Stimulated activated CD4-positive, alpha-beta T cell treated with anti-CD3 and anti-CD28 coated beads, TNF-alpha, amount 100 ng/mL, for 24 hours (primary cell): ENCODE measurements at regions not wholly inside any gene's neighbourhood (a gene's known extent, or its start where the extent isn't known, plus 50 kb on each side); places are given as distances from the start of the nearest gene placed in this dataset.
"Not testable (repeated sequence)": the region's sequence is repeated elsewhere in the genome, so short reads cannot be mapped to it uniquely, and the experiment has no call there.

Source experiments
- DNase-seq, 3 experiments: peaks; one replicate each; pipeline ENCODE4 v3.0.0-alpha.2; 2020; ENCODE audit warnings: low read depth in 3 of 3

GRCh38 chr7:356691-357462, 66.9 kb downstream of the FOXL3 start:
- no peak for DNase-seq

- DNase-seq = no peak
These were observed 67.7 kb downstream of the FOXL3 start for GRCh38 chr7:357531-358209.

DNA sequence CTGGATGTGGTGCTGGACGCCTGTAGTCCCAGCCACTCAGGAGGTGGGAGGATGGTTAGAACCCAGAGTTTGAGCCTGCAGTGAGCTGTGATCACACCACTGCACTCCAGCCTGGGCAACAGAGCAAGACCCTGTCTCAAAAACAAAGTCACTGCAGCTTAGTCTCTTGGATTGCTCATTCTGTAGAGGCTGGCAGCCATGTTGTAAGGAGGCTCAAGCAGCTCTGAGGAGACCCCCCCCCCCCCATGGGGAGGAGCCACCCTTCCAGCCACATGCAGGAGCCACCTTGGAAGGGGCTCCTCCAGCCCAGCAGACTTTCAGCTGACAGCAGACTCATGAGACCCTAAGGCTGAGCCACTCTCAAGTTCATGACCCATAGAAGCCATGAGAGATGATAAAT, 68.4 kb downstream of the FOXL3 start:
- no peak for DNase-seq

- no peak for DNase-seq
These were observed 69.3 kb downstream of the FOXL3 start for GRCh38 chr7:359226-359765.

DNA sequence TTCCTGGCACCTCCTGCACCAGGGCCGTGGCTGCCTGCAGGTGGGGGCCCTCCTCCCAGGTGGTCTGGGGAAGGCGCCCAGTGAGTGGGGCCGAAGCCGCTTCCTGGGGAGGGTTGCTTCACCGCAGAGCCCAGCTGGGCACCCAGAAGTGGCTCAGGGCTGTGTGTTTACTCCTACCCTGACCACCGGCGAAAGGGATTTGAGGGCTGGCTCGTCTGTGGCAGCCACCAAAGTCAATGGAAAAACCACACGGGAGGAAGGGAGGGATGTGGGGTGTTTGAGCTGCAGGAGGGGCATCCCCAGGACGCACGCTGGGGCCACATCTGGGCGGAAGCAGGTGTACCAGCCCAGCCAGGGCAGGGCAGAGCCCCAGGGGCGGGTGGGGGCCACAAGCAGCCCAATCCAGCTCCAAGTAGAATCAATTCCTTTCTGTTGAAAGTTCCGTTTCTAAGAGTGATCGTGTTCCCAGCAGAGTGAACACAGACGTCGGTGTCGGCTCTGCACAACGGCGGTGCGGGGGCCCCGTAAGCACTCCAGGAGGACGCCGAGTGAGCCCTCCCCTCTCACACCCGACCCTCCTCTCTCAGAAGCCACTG, 69.9 kb downstream of the FOXL3 start:
- no peak for DNase-seq

DNA sequence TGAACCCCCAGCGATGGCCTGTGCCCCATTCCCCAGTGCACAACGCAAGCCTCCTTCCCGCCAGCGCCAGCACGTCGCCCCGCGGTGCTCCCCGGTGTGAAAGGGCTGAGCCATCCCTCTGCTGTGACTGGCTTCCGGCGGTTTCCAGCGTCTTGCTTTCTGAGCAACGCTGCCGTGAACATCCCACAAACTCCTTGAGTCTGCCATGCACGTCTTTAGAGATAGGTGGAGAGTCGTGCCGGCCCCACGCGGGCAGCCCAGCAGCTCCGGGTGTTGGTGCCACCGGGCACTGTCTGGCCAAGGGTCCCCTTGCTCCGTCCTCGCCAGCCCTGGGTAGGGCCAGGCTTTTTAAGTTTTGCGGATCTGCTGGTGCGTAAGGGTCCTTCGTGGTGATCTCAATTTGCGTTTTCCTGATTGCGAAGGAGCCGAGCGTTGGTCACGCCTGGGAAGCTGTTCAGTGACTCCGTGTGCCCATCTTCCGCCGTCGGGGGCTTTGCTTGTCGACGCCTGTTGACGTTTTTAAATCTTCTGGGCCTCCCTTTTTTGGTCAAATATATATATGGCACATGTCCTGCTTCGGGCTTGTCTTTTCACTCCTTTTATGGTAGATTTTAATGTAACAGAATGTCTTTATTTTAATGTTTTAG, 70.6 kb downstream of the FOXL3 start:
- DNase-seq = peak in 1 of 3 experiments; percentile 57

DNA sequence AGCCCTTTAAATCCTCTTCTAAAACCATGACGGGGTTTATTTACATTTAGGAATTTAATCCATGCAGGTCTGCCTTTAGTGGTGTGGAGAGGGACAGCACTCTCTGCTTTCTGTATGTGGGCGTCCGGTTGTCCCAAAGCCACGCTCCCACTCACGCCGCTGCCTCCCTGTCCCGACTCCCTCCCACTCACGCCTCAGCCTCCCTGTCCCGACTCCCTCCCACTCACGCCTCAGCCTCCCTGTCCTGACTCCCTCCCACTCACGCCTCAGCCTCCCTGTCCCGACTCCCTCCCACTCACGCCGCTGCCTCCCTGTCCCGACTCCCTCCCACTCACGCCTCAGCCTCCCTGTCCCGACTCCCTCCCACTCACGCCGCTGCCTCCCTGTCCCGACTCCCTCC, 71.2 kb downstream of the FOXL3 start:
- not testable (repeated sequence) for DNase-seq

DNA sequence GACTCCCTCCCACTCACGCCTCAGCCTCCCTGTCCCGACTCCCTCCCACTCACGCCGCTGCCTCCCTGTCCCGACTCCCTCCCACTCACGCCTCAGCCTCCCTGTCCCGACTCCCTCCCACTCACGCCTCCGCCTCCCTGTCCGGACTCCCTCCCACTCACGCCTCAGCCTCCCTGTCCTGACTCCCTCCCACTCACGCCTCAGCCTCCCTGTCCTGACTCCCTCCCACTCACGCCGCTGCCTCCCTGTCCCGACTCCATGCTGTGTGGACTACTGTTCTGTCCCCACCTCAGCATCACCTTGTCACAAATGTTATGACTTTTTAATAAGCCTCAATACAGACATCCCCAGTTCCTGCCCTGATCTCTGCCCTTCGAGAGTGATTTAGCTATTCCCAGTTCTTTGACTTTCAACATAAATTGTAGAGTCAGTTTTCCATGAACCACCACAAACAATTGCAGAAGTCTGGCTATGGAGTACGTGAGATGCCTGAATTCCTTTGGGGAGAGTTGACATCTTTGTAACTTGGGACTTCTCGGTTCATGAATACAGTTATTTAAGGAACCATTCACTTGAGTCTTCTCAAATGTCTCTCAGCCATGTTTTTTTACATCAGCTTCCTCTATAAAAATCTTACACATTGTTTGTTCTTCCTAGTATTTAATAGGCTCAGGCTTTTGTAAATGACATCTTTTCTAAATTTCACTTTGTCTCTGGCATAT, 71.9 kb downstream of the FOXL3 start:
- no peak for DNase-seq

DNA sequence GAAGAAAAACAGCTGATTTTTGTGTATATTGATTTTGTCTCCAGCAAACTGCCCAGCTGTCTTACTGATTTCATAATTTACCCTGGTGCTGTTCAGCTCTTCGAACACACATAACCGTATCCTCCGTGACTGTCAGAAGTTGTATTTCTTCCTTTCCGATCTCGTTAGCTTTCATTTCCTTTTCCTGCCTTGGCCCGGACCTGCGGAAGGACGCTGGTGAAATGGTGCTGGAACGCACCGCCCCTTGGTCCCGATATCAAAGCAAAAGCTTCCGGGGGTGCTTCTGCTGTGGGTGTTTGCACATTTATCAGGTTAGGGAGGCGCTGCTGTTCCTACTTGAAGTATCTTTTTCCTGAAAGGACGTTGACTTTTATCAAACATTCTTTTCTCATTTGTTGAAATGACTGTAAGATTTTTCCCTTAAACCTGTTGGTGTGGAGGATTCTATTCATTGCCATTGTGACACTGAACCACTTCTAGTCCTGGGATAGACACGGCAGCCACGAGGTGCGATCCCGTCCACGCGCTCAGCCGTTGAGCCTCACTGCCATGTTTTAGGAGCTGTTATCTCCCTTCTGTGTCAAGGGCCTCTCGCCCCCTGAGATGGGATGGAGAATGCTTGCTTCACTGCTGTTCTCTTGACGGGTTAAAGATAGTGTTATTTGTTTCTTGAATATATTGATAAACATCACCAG, 72.6 kb downstream of the FOXL3 start:
- peak in 1 of 3 experiments; percentile 54 for DNase-seq

DNA sequence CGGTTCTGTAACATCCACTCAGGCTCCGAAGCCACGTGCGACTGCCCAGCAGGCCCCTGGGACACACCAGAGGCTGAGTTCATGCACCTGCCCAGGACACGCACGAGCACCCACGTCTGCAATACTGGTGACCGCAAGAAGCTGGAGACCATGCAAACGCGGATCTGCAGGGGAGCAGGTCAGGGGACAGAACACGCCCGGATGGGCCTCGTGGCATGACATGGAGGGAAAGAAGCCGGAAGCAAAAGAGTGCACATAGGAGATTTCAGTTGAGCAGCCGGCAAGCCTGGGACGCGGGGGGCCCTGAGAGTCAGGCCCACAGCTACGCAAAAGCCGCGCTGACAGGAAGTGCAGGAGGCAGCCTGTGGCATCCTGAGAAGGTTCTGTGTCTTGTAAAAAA, 73.7 kb downstream of the FOXL3 start:
- DNase-seq = no peak

- DNase-seq = no peak
These were observed 74.6 kb downstream of the FOXL3 start for GRCh38 chr7:364536-364935.

DNA sequence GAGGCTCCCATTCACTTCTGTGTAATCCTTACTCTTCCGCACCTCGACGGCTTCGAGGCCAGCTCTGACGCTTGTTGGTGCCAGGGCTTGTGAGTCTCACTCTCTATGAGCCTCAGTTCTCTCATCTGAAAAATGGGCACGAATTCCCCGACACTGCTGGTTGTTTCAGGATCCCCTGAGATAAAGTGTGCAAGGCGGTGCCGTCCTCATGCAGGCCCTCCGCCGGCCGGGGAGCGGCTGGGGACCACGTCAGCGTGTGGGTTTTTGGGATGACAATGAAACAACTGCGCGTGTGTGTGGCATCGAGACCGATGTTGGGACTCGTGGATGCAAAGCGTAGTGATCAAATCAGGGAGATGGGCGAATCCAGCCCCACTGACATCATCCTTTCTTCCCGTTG, 75.6 kb downstream of the FOXL3 start:
- DNase-seq = no peak

GRCh38 chr7:366161-366803, 76.3 kb downstream of the FOXL3 start:
- no peak for DNase-seq

DNA sequence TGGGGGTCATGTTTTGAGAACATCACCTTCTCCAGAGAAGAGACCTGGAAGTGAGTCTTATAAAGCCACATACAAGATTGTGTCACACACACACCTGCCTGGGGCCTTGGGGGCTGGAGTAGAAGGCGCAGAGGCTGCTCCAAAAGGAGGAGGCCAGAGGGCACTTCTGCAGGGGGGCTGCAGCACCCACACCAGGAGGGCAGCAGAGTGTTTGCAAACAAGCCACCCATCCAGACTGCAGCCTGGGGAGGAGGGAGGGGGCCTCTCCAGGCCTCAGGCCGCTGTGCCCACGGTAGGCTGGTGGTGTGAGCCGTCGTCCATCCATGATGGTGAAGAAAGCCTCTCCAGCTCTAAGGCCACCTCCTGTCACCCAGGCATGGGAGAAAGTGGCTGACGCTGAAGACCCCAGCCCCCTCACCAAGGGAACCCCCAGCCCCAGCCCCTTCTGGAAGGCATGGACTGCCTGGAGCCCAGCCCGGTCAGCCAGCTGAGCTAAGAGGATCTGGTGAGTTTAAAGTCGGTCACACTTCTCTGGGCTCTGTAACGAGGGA, 77.5 kb downstream of the FOXL3 start:
- no peak for DNase-seq

DNA sequence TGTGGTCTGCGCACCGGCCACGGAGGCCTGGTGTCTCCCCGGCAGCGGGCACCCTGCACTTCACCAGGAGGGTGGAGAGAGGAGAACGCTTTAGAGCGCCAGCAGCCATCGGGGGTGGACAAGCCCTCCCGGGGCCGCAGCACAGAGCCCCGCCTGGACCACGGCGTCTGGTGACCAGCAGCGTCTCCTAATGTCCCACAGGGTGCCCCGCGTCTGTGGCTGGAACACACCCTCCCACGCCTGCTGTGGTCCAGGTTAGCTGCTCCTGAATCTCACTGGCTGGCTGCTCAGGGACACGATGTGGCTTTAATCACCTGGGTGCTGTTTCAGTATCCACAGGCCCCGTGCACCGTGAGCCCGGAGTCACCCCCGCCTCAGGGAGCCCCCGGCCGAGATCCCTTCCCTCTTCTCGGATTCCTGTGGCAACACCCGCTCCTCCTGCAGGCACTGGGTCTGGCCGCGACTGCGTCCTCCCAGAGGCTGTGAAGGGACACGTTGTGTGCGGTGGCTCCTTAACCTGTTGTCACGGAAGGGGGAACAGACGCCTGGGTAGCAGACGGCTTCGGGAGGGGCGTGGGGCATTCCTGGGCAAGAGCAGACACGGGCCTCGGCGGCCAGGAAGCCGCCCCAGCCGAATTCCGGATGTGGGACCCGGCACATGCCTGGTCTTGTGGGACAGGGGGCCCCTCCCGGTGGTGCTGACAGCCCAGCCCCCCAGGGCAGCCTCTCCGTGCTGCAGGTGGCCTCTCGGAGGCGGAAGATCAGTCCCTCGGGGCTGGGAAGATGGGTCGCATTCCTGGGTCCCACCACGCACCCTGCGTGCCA, 78.9 kb downstream of the FOXL3 start:
- no peak for DNase-seq

GRCh38 chr7:369476-370258, 79.7 kb downstream of the FOXL3 start:
- DNase-seq = no peak

- DNase-seq = no peak
These were observed 80.3 kb downstream of the FOXL3 start for GRCh38 chr7:370259-370625.

GRCh38 chr7:370775-371118, 80.8 kb downstream of the FOXL3 start:
- no peak for DNase-seq
